ENCODE measurements at regions not wholly inside any gene's neighbourhood (a gene's known extent, or its start where the extent isn't known, plus 50 kb on each side); places are given as distances from the start of the nearest gene placed in this dataset.

GRCh38 chr15:47640079-47640478 lies 77.2 kb upstream of the SEMA6D start:
- ATAC-seq (ENCODE audit: poor library complexity) (no peak), DNase-seq (no peak)
- intact Hi-C loops (cut with DNase I) = no loop called here

- no peak for DNase-seq
- ATAC-seq (ENCODE audit: poor library complexity) = no peak
- intact Hi-C loops (cut with DNase I) = no loop called here
Measured at GRCh38 chr15:47640901-47641300, 76.4 kb upstream of the SEMA6D start.

- no peak for DNase-seq
- no peak for ATAC-seq (ENCODE audit: poor library complexity)
- intact Hi-C loops (cut with DNase I) = no loop called here
Measured at GRCh38 chr15:47644722-47645121, 72.6 kb upstream of the SEMA6D start.

GRCh38 chr15:47650564-47650963 lies 66.7 kb upstream of the SEMA6D start:
- intact Hi-C loops (cut with DNase I) = no loop called here

GRCh38 chr15:47652328-47652727 lies 65.0 kb upstream of the SEMA6D start:
- ATAC-seq (ENCODE audit: poor library complexity) = no peak
- intact Hi-C loops (cut with DNase I) = no loop called here
- DNase-seq = no peak

More at GRCh38 chr15:47650564-47650963, 66.7 kb upstream of the SEMA6D start:
- DNase-seq (no peak), ATAC-seq (ENCODE audit: poor library complexity) (no peak)

- DNase-seq (no peak), ATAC-seq (ENCODE audit: poor library complexity) (no peak)
- intact Hi-C loops (cut with DNase I) = no loop called here
Measured at GRCh38 chr15:47652844-47653243, 64.5 kb upstream of the SEMA6D start.

- no peak for ATAC-seq (ENCODE audit: poor library complexity)
- intact Hi-C loops (cut with DNase I) = no loop called here
- DNase-seq = no peak
Measured at GRCh38 chr15:47661661-47662180, 55.6 kb upstream of the SEMA6D start.

GRCh38 chr15:47663101-47663500 lies 54.2 kb upstream of the SEMA6D start:
- no peak for ATAC-seq (ENCODE audit: poor library complexity)
- DNase-seq = no peak
- intact Hi-C loops (cut with DNase I) = no loop called here

Data from Right ventricle myocardium superior (tissue), 1 donor.